ENCODE measurements at regions not wholly inside any gene's neighbourhood (a gene's known extent, or its start where the extent isn't known, plus 50 kb on each side); places are given as distances from the start of the nearest gene placed in this dataset.
"Not testable (repeated sequence)": the region's sequence is repeated elsewhere in the genome, so short reads cannot be mapped to it uniquely, and the experiment has no call there.

DNA sequence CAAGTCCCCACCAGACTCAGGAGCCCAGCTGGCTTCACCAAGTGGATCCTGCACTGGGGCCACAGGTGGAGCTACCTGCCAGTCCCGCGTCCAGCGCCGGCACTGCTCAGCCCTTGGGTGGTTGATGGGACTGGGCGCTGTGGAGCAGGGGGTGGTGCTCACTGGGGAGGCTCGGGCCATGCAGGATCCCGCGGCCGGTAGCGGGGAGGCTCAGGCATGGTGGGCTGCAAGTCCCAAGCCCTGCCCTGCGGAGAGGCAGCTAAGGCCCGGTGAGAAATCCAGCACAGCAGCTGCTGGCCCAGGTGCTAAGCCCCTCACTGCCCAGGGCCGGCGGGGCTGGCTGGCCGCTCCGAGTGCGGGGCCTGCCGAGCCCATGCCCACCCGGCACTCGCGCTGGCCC, 143.1 kb upstream of the ALDH3B2 start:
- not testable (repeated sequence) for H3K9me3 Mint-ChIP-seq

DNA sequence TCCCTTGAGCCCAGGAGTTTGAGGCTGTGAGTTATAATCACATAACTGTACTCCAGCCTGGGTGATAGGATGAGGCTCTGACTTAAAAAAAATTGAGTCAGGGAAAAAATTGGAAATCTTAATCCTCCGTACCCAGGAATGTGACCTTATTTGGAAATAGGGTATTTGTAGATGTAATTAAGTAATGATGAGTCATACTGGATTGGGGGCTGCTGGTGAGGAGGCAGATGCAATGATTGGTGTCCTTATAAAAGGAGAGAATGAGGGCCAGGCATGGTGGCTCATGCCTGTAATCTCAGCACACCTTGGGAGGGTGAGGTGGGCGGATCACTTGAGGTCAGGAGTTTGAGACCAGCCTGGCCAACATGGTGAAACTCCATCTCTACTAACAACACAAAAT, 134.9 kb upstream of the ALDH3B2 start:
- H3K4me3 Mint-ChIP-seq (ENCODE audit: low read depth); H3K36me3 Mint-ChIP-seq (ENCODE audit: low read depth); H3K27ac Mint-ChIP-seq; H3K4me1 Mint-ChIP-seq (ENCODE audit: low read depth); DNase-seq (ENCODE audit: low spot score); H3K9me3 Mint-ChIP-seq: not testable (repeated sequence)
- peaks cover 30% of the 10 kb centered on the region for H3K27me3 Mint-ChIP-seq (ENCODE audit: low read depth)
- intact Hi-C loops (cut with micrococcal nuclease): loop anchor here (5.0 kb wide), 1 partner anchor 387 kb away; no protein-coding TSS in a partner anchor

More for the DNA sequence above, 143.1 kb upstream of the ALDH3B2 start:
- H3K4me3 Mint-ChIP-seq (ENCODE audit: low read depth); intact Hi-C loops (cut with micrococcal nuclease); H3K4me1 Mint-ChIP-seq (ENCODE audit: low read depth); H3K27ac Mint-ChIP-seq; H3K36me3 Mint-ChIP-seq (ENCODE audit: low read depth); DNase-seq (ENCODE audit: low spot score): not testable (repeated sequence)
- peaks cover 14% of the 10 kb centered on the region for H3K27me3 Mint-ChIP-seq (ENCODE audit: low read depth)

DNA sequence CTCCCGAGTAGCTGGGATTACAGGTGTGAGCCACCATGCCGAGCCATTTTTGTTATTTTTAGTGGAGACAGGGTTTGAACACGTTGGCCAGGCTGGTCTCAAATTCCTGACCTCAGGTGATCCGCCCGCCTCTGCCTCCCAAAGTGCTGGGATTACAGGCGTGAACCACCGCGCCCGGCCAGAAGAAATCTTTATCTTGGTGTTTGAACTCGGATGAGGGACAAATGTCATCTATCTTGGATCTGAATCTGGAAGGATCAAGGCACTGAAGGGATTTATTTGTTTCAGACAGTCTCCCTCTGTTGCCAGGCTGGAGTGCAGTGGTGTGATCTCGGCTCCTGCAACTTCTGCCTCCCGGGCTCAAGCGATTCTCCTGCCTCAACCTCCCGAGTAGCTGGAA, 133.5 kb upstream of the ALDH3B2 start:
- intact Hi-C loops (cut with micrococcal nuclease): loop anchor here (5.0 kb wide), 1 partner anchor 386 kb away; no protein-coding TSS in a partner anchor
- H3K4me1 Mint-ChIP-seq (ENCODE audit: low read depth): peaks cover 12% of the 10 kb centered on the region
- not testable (repeated sequence) for H3K9me3 Mint-ChIP-seq; DNase-seq (ENCODE audit: low spot score); H3K36me3 Mint-ChIP-seq (ENCODE audit: low read depth); H3K27ac Mint-ChIP-seq; H3K4me3 Mint-ChIP-seq (ENCODE audit: low read depth)
- H3K27me3 Mint-ChIP-seq (ENCODE audit: low read depth): peaks cover 28% of the 10 kb centered on the region

DNA sequence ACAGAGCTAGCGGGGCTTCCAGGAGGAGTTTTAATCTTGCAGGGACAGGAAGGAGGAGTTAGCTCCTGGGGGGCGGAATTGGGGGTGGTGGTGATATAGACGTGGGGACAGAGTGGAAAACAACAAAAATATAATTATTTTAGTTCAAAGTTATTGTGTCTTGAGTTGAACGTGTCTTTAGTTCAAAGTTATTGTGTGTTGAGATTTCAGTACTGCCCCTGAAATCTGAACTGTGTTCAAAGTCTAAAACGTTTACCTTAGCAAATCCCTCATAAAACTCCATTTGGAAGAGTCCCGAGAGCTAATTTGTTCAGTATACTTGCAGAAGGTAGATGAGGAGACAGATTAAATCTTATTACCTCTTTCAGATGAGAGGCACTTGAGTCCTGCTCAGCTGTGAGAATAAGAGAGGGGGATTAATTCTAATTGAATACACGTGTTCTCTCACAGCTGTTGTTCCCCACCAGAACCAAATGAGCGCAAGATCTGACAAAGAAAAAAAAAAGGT, 132.4 kb upstream of the ALDH3B2 start:
- Mint-ChIP-seq H3K27me3 (ENCODE audit: low read depth) (peaks cover 20% of the 10 kb centered on the region), H3K4me1 (ENCODE audit: low read depth) (peaks cover 12% of the 10 kb centered on the region), H3K4me3 (ENCODE audit: low read depth) (peak overlapping the region; percentile 37)
- H3K9me3 Mint-ChIP-seq; DNase-seq (ENCODE audit: low spot score); H3K27ac Mint-ChIP-seq; H3K36me3 Mint-ChIP-seq (ENCODE audit: low read depth): not testable (repeated sequence)
- intact Hi-C loops (cut with micrococcal nuclease): loop anchor here (5.0 kb wide), 1 partner anchor 384 kb away; no protein-coding TSS in a partner anchor

DNA sequence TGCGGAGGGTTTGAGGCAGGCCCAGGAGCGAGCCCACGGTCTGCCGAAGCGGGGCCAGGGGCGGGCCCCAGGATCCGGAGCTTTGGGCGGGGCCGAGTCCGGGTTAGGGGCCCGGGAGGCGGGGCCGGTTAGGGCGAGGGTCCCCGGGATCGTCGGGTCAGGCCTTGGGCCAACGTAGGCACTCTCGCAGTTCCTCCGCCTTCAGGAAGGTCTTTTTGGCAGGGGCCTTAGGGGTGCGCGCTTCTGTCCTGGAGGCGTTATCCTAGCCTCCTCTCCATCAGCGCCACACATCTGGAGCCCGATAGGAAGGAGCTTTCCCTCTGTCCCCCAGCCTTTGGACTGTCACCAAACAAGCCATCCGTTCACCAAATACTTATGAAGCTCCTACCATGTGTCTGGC, 131.8 kb upstream of the ALDH3B2 start:
- intact Hi-C loops (cut with micrococcal nuclease): loop anchor here (5.0 kb wide), 1 partner anchor 384 kb away; no protein-coding TSS in a partner anchor
- not testable (repeated sequence) for H3K27ac Mint-ChIP-seq

DNA sequence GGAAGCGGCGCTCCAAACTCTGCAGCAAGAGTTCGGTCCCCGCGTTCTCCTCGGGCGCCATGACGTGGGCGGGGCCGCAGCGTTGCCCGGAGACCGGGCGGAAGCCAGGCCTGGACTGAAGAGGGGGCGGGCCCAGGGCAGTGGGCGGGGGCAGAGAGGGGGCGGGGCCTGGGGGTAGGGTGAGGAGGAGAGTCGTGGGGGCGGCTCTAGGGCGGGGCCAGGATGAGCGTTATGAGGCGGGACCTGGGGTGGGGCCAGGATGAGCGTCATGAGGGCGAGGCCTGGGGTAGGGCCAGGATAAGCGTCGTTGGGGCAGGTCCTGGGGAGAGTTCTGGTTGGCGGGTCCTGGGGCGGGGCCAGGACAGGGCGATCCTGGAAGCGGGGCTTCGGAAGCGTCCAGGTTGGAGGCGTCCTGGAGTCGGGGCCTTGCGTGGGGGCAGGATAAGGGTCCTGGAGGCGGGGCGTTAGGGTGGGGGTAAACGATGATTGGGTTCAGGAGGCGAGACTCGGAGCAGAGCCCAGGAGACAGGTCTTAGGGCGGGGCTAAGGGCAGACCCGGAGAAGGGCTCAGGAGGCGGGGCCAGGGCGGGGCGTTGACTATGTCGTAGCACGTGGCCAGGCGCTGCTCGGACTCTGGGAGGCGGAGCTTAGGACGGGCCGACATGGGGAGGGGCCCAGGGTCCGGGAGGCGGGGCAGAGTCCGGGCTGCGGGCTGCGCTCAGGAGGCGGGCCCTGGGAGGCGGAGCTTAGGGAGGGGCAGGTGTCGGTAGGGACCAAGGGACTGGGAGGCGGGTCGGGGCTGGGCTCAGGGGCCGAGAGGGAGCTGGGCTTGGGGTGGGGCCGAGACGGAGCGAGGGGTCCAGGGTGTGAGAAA, 131.1 kb upstream of the ALDH3B2 start:
- H3K36me3 Mint-ChIP-seq (ENCODE audit: low read depth); H3K9me3 Mint-ChIP-seq: not testable (repeated sequence)
- Mint-ChIP-seq H3K27ac (peak overlapping the region; percentile 95), H3K4me3 (ENCODE audit: low read depth) (peak overlapping the region; percentile 84), H3K27me3 (ENCODE audit: low read depth) (peaks cover 20% of the 10 kb centered on the region), H3K4me1 (ENCODE audit: low read depth) (peaks cover 12% of the 10 kb centered on the region)
- peak; percentile 98 for DNase-seq (ENCODE audit: low spot score)
- intact Hi-C loops (cut with micrococcal nuclease): loop anchor here (2.0 to 5.0 kb wide), 2 partner anchors 175 to 383 kb away; no protein-coding TSS in a partner anchor

More for the DNA sequence above, 131.8 kb upstream of the ALDH3B2 start:
- H3K36me3 Mint-ChIP-seq (ENCODE audit: low read depth); DNase-seq (ENCODE audit: low spot score); H3K9me3 Mint-ChIP-seq: not testable (repeated sequence)
- peaks cover 20% of the 10 kb centered on the region for H3K27me3 Mint-ChIP-seq (ENCODE audit: low read depth)
- H3K4me1 Mint-ChIP-seq (ENCODE audit: low read depth): peaks cover 12% of the 10 kb centered on the region
- peak overlapping the region; percentile 84 for H3K4me3 Mint-ChIP-seq (ENCODE audit: low read depth)

DNA sequence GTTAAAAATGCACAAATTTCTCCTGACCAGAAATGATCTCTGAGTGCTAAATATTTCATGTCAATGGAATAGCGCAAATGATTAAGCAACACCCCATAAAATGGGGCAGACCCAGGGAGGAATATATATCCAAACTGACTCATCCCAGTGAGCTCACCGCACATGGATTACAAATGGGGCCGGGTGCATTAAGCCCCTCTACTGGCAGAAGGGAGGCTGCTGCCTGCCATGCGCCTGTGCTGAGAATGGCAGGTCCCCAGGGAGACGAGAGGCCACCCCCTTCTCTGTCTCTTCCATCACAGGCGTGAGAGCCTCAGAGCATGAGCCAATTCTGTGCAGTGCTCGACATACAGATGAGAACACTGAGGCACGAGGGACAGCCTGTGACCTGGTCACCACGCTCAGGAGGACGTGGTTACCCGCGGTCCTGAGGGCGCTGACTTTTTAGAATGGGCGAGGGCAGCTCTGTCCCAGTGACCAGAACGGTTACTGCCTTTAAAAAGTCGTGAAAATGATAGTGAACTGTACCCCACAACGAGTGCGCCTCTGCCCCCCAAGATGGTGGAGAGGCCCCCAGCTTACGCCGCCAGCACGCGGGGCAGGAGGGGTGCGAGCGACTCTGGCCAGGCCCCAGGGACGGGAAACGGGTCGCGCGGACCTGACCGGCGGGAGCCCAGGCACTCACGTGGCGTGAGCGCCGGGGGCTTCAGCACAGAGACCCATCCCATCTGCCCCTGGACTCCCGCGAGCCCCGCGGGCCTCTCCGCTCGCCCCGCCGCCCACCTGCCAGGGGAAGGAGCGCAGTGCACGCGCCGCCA, 130.2 kb upstream of the ALDH3B2 start:
- peak overlapping the region; percentile 84 for H3K4me3 Mint-ChIP-seq (ENCODE audit: low read depth)
- peaks cover 20% of the 10 kb centered on the region for H3K27me3 Mint-ChIP-seq (ENCODE audit: low read depth)
- not testable (repeated sequence) for DNase-seq (ENCODE audit: low spot score); H3K9me3 Mint-ChIP-seq; H3K36me3 Mint-ChIP-seq (ENCODE audit: low read depth)
- intact Hi-C loops (cut with micrococcal nuclease): loop anchor here (2.0 to 5.0 kb wide), 2 partner anchors 174 to 382 kb away; no protein-coding TSS in a partner anchor
- H3K27ac Mint-ChIP-seq: peak overlapping the region; percentile 66
- H3K4me1 Mint-ChIP-seq (ENCODE audit: low read depth): peaks cover 12% of the 10 kb centered on the region

DNA sequence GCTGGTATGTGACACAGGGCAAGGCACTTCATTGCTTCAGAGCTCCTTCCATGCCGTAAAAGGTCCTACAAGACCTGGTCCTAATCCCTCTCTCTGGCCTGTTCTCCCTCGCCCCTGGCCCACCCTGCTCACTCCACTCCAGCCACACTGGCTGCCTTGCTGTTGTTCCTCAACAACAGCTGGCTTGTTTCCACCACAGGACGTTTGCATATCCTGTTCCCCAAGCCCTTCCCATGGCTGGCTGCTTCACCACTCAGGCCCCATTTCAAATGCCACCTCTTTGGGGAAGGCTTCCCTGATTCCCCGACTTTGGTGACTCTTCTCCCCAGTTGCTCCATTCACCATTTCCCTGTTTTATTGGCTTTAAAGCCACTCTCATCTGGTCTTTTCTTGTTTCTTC, 129.1 kb upstream of the ALDH3B2 start:
- peaks cover 14% of the 10 kb centered on the region for H3K27me3 Mint-ChIP-seq (ENCODE audit: low read depth)
- peaks cover 12% of the 10 kb centered on the region for H3K4me1 Mint-ChIP-seq (ENCODE audit: low read depth)
- H3K36me3 Mint-ChIP-seq (ENCODE audit: low read depth); H3K27ac Mint-ChIP-seq; DNase-seq (ENCODE audit: low spot score); intact Hi-C loops (cut with micrococcal nuclease); H3K9me3 Mint-ChIP-seq: not testable (repeated sequence)
- H3K4me3 Mint-ChIP-seq (ENCODE audit: low read depth): peak overlapping the region; percentile 11

DNA sequence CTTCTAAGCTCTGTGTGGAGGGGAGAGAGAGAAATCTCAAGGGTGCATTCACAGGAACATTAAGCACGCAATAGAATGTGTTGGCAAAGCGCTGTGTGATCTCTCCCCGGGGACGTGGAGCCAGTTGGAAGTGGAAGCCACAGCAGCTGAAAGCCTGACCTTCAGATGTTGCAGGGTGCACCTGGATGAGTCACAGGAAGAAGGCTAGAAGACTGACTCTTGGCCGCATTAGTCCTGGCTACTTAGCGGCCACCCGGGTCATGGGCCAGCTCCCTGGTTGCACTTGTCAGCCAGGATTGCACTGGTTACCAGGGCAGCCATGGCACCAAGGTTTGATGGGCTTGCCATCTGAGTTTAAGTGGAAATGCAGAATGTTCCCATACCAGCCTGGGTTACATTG, 128.6 kb upstream of the ALDH3B2 start:
- peaks cover 12% of the 10 kb centered on the region for H3K4me1 Mint-ChIP-seq (ENCODE audit: low read depth)
- H3K27me3 Mint-ChIP-seq (ENCODE audit: low read depth); DNase-seq (ENCODE audit: low spot score); H3K27ac Mint-ChIP-seq; H3K4me3 Mint-ChIP-seq (ENCODE audit: low read depth); H3K36me3 Mint-ChIP-seq (ENCODE audit: low read depth); intact Hi-C loops (cut with micrococcal nuclease); H3K9me3 Mint-ChIP-seq: not testable (repeated sequence)

DNA sequence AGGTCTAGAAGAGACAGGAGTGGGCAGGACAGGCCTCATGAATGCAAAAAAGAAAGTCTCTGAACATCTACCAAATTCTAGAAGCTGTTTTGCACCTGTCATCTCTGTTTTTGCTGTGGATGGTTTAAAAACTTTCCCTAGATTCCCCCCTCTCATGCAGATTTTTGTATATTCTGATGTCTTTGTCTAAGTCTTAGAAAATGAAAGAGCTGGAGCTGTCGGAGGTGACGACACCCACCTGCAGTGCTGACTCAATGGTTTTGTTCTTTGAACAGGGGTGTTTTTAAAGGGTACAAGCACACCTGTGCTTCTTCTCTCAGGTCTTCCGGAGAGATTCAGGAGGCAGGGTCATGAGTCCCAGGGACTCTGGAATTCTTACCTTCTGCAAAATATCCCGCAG, 128.2 kb upstream of the ALDH3B2 start:
- DNase-seq (ENCODE audit: low spot score); H3K4me3 Mint-ChIP-seq (ENCODE audit: low read depth); H3K36me3 Mint-ChIP-seq (ENCODE audit: low read depth); H3K27ac Mint-ChIP-seq; H3K9me3 Mint-ChIP-seq; intact Hi-C loops (cut with micrococcal nuclease); H3K27me3 Mint-ChIP-seq (ENCODE audit: low read depth): not testable (repeated sequence)
- peaks cover 14% of the 10 kb centered on the region for H3K4me1 Mint-ChIP-seq (ENCODE audit: low read depth)

DNA sequence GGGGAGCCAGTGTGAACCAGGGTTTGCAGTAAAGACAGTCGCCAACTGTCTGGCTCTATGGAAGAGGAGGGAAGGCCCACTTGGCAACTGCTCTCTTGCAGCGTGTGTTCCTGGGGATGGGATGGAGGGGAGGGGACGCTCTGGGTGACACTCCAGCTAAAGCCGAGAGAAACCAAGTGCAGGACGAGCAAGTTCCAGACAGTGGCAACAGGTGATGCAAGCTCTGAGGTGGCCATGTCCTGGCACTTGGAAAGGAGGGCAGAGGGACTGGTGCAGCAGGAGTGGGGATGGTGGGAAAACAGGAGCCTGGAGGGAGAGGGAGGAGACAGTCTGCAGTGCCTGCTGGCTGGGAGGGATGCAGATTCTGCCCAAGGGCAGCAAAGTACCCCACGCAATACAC, 127.0 kb upstream of the ALDH3B2 start:
- DNase-seq (ENCODE audit: low spot score); H3K36me3 Mint-ChIP-seq (ENCODE audit: low read depth); H3K27ac Mint-ChIP-seq; intact Hi-C loops (cut with micrococcal nuclease); H3K9me3 Mint-ChIP-seq; H3K27me3 Mint-ChIP-seq (ENCODE audit: low read depth); H3K4me3 Mint-ChIP-seq (ENCODE audit: low read depth): not testable (repeated sequence)
- peaks cover 11% of the 10 kb centered on the region for H3K4me1 Mint-ChIP-seq (ENCODE audit: low read depth)

DNA sequence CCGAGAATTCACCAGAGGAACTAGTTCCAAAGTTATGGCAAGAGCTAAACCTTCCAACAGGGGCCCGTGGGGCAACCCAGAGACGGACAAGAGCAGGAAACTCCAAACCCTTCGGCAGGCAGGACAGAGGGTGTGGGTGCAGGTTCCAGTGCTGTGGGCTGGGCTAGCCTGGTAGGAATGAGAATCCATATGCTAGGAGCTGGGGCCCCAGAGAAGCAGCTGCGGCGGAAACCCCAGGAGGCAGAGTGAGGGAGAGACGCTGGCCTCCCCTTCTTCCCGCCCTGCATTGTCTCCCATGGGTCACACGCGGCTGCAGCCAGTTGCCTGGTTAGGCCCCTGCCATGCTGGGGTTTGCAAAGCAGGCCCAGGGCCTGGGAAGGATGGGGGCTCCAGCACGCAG, 126.2 kb upstream of the ALDH3B2 start:
- H3K27me3 Mint-ChIP-seq (ENCODE audit: low read depth); H3K27ac Mint-ChIP-seq; H3K4me3 Mint-ChIP-seq (ENCODE audit: low read depth); intact Hi-C loops (cut with micrococcal nuclease); H3K36me3 Mint-ChIP-seq (ENCODE audit: low read depth); H3K9me3 Mint-ChIP-seq; H3K4me1 Mint-ChIP-seq (ENCODE audit: low read depth); DNase-seq (ENCODE audit: low spot score): not testable (repeated sequence)

Measured in activated T-helper 2 cell treated with anti-CD3 and anti-CD28 coated beads, Interferon-gamma antibody, Interleukin-2, Interleukin-4, amounts not matched to agents 10 μg/mL and 5 μg/mL and 100 μg/mL, durations not matched to agents 14 hours and 24 hours and 36 hours (primary cell).